MM.1S (cell line): ENCODE measurements at regions not wholly inside any gene's neighbourhood (a gene's known extent, or its start where the extent isn't known, plus 50 kb on each side); places are given as distances from the start of the nearest gene placed in this dataset.
"Not testable (repeated sequence)": the region's sequence is repeated elsewhere in the genome, so short reads cannot be mapped to it uniquely, and the experiment has no call there.

ENCODE experiments used
- DNase-seq: peaks from one replicate; pipeline ENCODE4 v3.0.0-alpha.2; 2015
- H2AFZ ChIP-seq: fragments of 300-600 bp; sonication (generic); 2 replicates; pipeline ENCODE4 v1.6.0; 2016; ENCODE audit warnings: antibody characterized with exemption, low read length
- H3F3A ChIP-seq: fragments of 300-600 bp; sonication (generic); 2 replicates; pipeline ENCODE4 v1.6.1; 2016; ENCODE audit warnings: mild to moderate bottlenecking, antibody characterized with exemption, low read length, moderate library complexity, mixed read lengths; ENCODE audit not compliant: insufficient read depth
- H3K27ac ChIP-seq: fragments of 300-600 bp; sonication (generic); 2 replicates; pipeline ENCODE4 v1.5.1; 2016; ENCODE audit warnings: mild to moderate bottlenecking, low read length
- H3K27me3 ChIP-seq: fragments of 300-600 bp; sonication (generic); replicated peaks from 2 replicates; pipeline ENCODE4 v1.6.0; 2016; ENCODE audit warnings: low read length; ENCODE audit not compliant: insufficient read depth
- H3K36me3 ChIP-seq: fragments of 300-600 bp; sonication (generic); replicated peaks from 2 replicates; pipeline ENCODE4 v1.6.1; 2016; ENCODE audit warnings: mild to moderate bottlenecking, low read length, mixed read lengths; ENCODE audit not compliant: insufficient read depth
- H3K4me1 ChIP-seq: fragments of 300-600 bp; sonication (generic); 2 replicates; pipeline ENCODE4 v1.6.1; 2016; ENCODE audit warnings: low read length, mixed read lengths
- H3K4me2 ChIP-seq: fragments of 300-600 bp; sonication (generic); 2 replicates; pipeline ENCODE4 v1.6.0; 2016; ENCODE audit warnings: low read depth, low read length
- H3K4me3 ChIP-seq: fragments of 300-600 bp; sonication (generic); 2 replicates; pipeline ENCODE4 v1.5.1; 2016; ENCODE audit warnings: low read length, mixed read lengths
- H3K79me2 ChIP-seq: fragments of 300-600 bp; sonication (generic); 2 replicates; pipeline ENCODE4 v1.6.1; 2016; ENCODE audit warnings: mixed run types, low read length, mixed read lengths
- H3K9ac ChIP-seq: fragments of 300-600 bp; sonication (generic); 2 replicates; pipeline ENCODE4 v1.6.1; 2016; ENCODE audit warnings: low read length, mixed read lengths
- H3K9me2 ChIP-seq: fragments of 300-600 bp; sonication (generic); replicated peaks from 2 replicates; pipeline ENCODE4 v1.6.1; 2016; ENCODE audit warnings: mild to moderate bottlenecking, low read length, mixed read lengths; ENCODE audit not compliant: insufficient read depth
- H3K9me3 ChIP-seq: fragments of 300-600 bp; sonication (generic); replicated peaks from 2 replicates; pipeline ENCODE4 v1.6.1; 2016; ENCODE audit warnings: mild to moderate bottlenecking, low read length, mixed read lengths; ENCODE audit not compliant: insufficient read depth
- H4K20me1 ChIP-seq: fragments of 300-600 bp; sonication (generic); 2 replicates; pipeline ENCODE4 v1.6.1; 2016; ENCODE audit warnings: mild to moderate bottlenecking, low read length, moderate library complexity, mixed read lengths; ENCODE audit not compliant: insufficient read depth
- CTCF ChIP-seq: fragments of 300-600 bp; sonication (generic); IDR thresholded peaks from 2 replicates; pipeline ENCODE4 v1.5.1; 2016; ENCODE audit warnings: antibody characterized with exemption, low read length, mixed read lengths
- EZH2 ChIP-seq: fragments of 300-600 bp; sonication (generic); optimal IDR thresholded peaks from 2 replicates; pipeline ENCODE3; 2017; ENCODE audit warnings: low read depth, mild to moderate bottlenecking, antibody characterized with exemption, low read length, mixed read lengths
- EZH2phosphoT487 ChIP-seq: fragments of 300-600 bp; sonication (generic); IDR thresholded peaks from 2 replicates; pipeline ENCODE4 v1.6.1; 2018; ENCODE audit warnings: antibody characterized with exemption, low read length

- Histone ChIP-seq H3K9me3 (no peaks in the 10 kb centered on the region), H3K27ac (no peak overlapping the region), H4K20me1 (no peaks in the 10 kb centered on the region), H3F3A (no peaks in the 10 kb centered on the region), H3K4me2 (no peak overlapping the region), H3K79me2 (no peaks in the 10 kb centered on the region), H3K27me3 (no peaks in the 10 kb centered on the region), H3K4me1 (no peaks in the 10 kb centered on the region), H3K9me2 (no peaks in the 10 kb centered on the region), H3K4me3 (no peak overlapping the region), H3K36me3 (no peaks in the 10 kb centered on the region), H3K9ac (no peak overlapping the region), H2AFZ (no peak overlapping the region)
- TF ChIP-seq EZH2phosphoT487 = no peak
- no peak for TF ChIP-seq CTCF
- no peak for TF ChIP-seq EZH2
- no peak for DNase-seq
These were observed 102.8 kb upstream of the SALL3 start for GRCh38 chr18:78876868-78877267.

GRCh38 chr18:78878335-78878734, 101.3 kb upstream of the SALL3 start:
- no peaks in the 10 kb centered on the region for H3K9me3 ChIP-seq
- TF ChIP-seq CTCF = no peak
- TF ChIP-seq EZH2phosphoT487 = no peak
- no peak for TF ChIP-seq EZH2
- H3K9me2 ChIP-seq = no peaks in the 10 kb centered on the region
- H3K79me2 ChIP-seq = no peaks in the 10 kb centered on the region
- H3K4me1 ChIP-seq = no peaks in the 10 kb centered on the region
- no peaks in the 10 kb centered on the region for H3F3A ChIP-seq
- H3K27ac ChIP-seq = no peak overlapping the region
- H3K27me3 ChIP-seq = no peaks in the 10 kb centered on the region
- no peaks in the 10 kb centered on the region for H3K36me3 ChIP-seq
- H3K4me2 ChIP-seq = no peak overlapping the region
- H3K9ac ChIP-seq = no peak overlapping the region
- no peak for DNase-seq
- no peak overlapping the region for H2AFZ ChIP-seq
- no peak overlapping the region for H3K4me3 ChIP-seq
- no peaks in the 10 kb centered on the region for H4K20me1 ChIP-seq

- H3K9me2 ChIP-seq, H3K36me3 ChIP-seq, H3F3A ChIP-seq, H3K4me1 ChIP-seq, H3K4me3 ChIP-seq, H4K20me1 ChIP-seq, H3K79me2 ChIP-seq, H3K9me3 ChIP-seq, DNase-seq, H3K27me3 ChIP-seq, H3K27ac ChIP-seq, H3K4me2 ChIP-seq, H3K9ac ChIP-seq, H2AFZ ChIP-seq: not testable (repeated sequence)
- TF ChIP-seq CTCF = 0 out of 2 replicates have a peak, but pooled peaks have one; percentile 19
These were observed 100.3 kb upstream of the SALL3 start for GRCh38 chr18:78879072-78879883.
